ENCODE measurements at regions not wholly inside any gene's neighbourhood (a gene's known extent, or its start where the extent isn't known, plus 50 kb on each side); places are given as distances from the start of the nearest gene placed in this dataset.

- no peak for TF ChIP-seq CTCF (IDR thresholded peaks at IDR 0.05; ENCODE audit: low read depth, low read length)
These were observed 1267.1 kb upstream of the PCDH20 start for GRCh38 chr13:62682788-62683187.

GRCh38 chr13:62678039-62678438 lies 1262.4 kb upstream of the PCDH20 start:
- no peak for DNase-seq (ENCODE audit: extremely low read depth, low read depth)
- TF ChIP-seq CTCF (IDR thresholded peaks at IDR 0.05; ENCODE audit: low read depth, low read length): no peak

More at GRCh38 chr13:62682788-62683187, 1267.1 kb upstream of the PCDH20 start:
- no peak for DNase-seq (ENCODE audit: extremely low read depth, low read depth)

GRCh38 chr13:62663767-62664166 lies 1248.1 kb upstream of the PCDH20 start:
- no peak for TF ChIP-seq CTCF (IDR thresholded peaks at IDR 0.05; ENCODE audit: low read depth, low read length)
- DNase-seq (ENCODE audit: extremely low read depth, low read depth): no peak

- TF ChIP-seq CTCF (IDR thresholded peaks at IDR 0.05; ENCODE audit: low read depth, low read length): no peak
- no peak for DNase-seq (ENCODE audit: extremely low read depth, low read depth)
These were observed 1243.7 kb upstream of the PCDH20 start for GRCh38 chr13:62659365-62659764.

- TF ChIP-seq CTCF (IDR thresholded peaks at IDR 0.05; ENCODE audit: low read depth, low read length): no peak
- DNase-seq (ENCODE audit: extremely low read depth, low read depth): no peak
These were observed 1237.7 kb upstream of the PCDH20 start for GRCh38 chr13:62653371-62653770.

- no peak for DNase-seq (ENCODE audit: extremely low read depth, low read depth)
- no peak for TF ChIP-seq CTCF (IDR thresholded peaks at IDR 0.05; ENCODE audit: low read depth, low read length)
These were observed 1228.3 kb upstream of the PCDH20 start for GRCh38 chr13:62643799-62644524.

- no peak for DNase-seq (ENCODE audit: extremely low read depth, low read depth)
- TF ChIP-seq CTCF (IDR thresholded peaks at IDR 0.05; ENCODE audit: low read depth, low read length): no peak
These were observed 1227.4 kb upstream of the PCDH20 start for GRCh38 chr13:62643007-62643483.

All from AG09319 (cell line).